Medulla oblongata (tissue), 1 donor: ENCODE measurements at regions not wholly inside any gene's neighbourhood (a gene's known extent, or its start where the extent isn't known, plus 50 kb on each side); places are given as distances from the start of the nearest gene placed in this dataset.

ENCODE experiments used
- DNase-seq: peaks from one replicate; pipeline ENCODE4 v3.0.0-alpha.2; 2015; ENCODE audit errors: extremely low spot score

- no peak for DNase-seq
Observed at GRCh38 chr18:41754332-41754731, 200.7 kb upstream of the PIK3C3 start.

DNA sequence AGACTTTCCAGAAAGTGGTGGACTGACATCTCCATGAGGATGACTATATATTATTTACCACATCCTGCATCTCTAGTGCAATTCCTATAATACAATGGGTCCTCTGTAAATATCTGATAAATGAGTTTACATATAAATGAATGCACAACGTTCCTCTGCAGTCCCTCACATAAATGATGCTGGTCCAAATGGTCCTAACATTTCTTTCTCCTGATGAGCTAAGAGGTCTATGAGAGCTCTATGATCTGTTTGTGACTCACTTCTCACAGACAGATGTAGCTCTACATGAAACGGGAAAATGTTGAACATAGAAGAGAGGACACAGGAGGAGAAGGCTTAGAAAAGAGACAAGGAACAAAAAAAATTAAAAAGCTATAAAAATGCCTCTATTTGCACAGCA is 201.2 kb upstream of the PIK3C3 start:
- DNase-seq = no peak

- DNase-seq = no peak
Observed at GRCh38 chr18:41752826-41753225, 202.2 kb upstream of the PIK3C3 start.

DNA sequence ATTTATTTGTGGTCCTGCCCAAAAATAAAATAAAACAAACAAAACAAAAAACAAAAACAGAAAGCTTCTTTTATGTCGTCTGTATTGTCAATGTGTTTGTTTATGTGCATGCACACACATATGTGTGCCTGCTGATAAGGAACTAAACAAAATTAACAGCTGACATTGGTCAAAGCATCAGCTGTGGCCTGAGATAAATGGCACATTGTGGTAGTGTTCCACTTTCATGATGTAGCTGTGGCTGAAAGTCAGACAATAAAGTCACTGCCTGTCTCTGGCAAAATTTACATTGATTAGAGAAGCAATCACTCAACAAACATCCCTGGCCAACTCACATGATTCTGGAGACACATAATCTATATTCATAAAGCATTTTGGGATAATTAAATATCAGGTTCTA is 203.4 kb upstream of the PIK3C3 start:
- no peak for DNase-seq

- no peak for DNase-seq
Observed at GRCh38 chr18:41751161-41751560, 203.9 kb upstream of the PIK3C3 start.

DNA sequence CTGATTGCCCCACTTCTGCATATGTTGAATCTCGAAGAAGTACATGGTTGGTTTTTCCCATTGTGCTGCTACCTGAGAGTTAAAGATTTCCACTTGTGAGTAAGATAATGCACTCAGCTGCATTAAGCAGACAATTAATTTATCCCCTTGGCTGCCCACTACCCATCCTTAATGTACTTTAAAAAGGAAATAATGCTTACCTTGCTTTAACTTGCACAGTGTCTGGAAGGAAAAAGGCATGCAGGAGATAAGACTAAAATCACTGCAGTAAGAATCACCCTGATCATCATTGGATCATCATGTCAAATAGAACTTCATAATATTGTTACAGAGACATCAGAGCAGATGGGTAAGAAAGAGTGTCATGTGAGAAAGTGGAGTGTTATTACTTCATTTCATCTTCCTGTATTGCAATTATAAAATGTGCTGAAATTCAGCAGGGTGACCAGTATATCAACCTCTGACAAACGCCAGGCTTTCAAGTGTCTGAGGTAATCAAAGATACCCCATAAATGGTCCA is 207.3 kb upstream of the PIK3C3 start:
- no peak for DNase-seq

- peak; percentile 62 for DNase-seq
Observed at GRCh38 chr18:41745166-41746049, 209.6 kb upstream of the PIK3C3 start.

- no peak for DNase-seq
Observed at GRCh38 chr18:41744421-41745030, 210.5 kb upstream of the PIK3C3 start.

DNA sequence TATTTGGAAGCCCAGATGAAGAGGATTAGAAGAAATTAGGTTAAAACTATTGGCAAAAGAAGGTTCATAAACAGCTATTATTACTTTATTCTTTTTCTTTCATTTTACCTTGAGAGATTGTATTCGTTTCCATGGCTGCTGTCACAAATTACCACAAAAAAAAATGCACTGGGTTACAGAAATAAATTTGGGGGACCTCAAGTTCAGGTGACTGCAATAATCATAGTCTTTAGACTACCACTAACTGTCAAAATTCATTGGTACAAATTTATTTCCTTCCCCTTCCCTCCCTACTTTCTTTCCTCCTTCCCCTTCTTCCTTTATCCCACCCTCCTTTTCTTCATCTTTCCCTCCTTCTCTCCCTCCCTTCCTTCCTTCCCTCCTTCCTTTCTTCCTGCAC is 217.8 kb upstream of the PIK3C3 start:
- DNase-seq = no peak

GRCh38 chr18:41734917-41735316 is 220.1 kb upstream of the PIK3C3 start:
- DNase-seq = no peak

DNA sequence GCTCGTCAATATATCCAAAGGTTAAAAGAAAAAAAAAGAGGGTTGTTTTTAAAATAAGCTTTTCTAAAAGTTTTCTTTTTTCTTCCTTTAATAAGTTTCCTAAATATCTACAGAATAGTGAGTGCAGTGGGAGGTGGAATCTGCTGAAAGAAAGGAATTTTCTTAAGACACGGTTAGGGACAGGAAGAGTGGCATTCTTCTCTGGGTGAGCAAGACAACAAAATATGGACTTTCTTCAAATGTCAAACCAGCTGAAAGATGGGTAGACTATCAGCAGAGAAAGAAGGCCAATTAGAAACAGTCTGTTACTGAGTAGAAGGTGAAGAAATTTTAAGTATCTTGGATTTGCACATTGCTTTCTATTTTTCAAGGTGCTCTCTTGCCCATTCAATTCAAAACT is 222.7 kb upstream of the PIK3C3 start:
- no peak for DNase-seq

- DNase-seq = no peak
Observed at GRCh38 chr18:41731884-41732283, 223.2 kb upstream of the PIK3C3 start.

- DNase-seq = no peak
Observed at GRCh38 chr18:41724195-41724594, 230.8 kb upstream of the PIK3C3 start.

DNA sequence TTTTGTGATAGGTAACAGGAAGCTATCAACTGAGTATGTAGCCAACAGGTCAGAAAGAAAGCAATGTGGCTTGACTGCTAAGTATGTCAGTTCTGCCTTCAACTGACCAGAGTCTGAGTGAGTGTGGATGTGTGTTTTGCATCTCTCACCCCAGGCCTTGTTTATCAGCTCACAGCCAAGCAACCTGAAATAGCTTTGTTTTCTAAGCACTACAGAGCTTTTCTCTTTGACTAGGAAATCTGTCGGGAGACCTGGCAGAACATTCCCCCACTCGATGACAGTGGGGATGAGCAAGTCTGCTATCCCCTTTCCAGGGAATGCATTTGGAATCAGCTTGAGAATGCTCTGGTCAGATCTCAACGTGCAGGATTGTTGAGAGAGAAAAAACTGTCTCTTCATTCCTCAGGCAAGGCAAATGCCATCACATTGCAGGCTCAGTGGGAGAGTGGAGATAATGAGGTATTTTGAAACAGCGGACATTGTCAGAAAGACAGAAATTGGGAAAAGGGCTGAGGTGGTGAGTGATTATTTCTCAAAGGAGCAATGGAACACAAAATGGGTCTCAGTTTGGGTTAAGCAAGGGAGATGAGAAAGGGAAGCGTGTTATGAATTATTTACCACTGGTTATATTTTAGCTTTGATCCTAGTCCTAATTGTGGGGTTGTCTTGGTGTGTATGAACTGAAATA is 233.8 kb upstream of the PIK3C3 start:
- no peak for DNase-seq

- no peak for DNase-seq
Observed at GRCh38 chr18:41720226-41720625, 234.8 kb upstream of the PIK3C3 start.

DNA sequence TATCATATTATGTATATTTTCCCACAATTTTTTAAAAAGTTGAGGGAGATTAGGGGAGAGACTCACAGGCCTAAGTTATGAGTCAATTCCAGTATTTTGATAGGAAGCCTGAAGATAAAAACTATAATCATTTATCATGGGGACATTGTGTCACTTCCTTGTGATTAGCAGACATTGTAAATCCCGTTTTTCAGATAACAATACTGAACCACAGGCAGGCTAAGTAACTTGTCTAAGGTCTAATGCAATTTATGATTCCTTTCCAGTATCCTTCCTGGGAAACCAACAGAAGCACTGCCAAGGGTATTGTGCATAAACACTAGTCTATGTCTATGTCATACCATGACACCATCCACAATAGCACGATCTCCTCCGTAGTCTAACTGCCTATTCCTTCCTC is 235.2 kb upstream of the PIK3C3 start:
- DNase-seq = no peak

DNA sequence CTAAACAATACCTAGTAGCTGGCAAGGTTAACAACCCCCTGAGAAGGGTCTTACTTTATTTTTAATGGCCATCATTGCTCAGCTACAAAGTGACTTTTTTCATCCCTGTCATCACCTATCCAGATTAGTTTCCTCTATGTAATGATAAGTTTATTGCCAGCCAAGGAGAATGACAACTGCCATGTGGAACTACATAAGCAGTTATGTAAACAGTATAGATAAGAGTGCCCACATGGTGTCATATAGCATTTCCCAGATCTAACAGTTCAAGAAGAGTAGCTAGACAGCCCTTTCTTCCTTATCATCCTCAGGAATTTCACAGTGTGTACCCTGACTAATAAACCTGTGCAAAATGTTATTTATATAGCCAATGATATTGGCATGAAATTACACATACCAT is 240.2 kb upstream of the PIK3C3 start:
- DNase-seq = no peak

GRCh38 chr18:41713969-41714825 is 240.8 kb upstream of the PIK3C3 start:
- no peak for DNase-seq

- DNase-seq = no peak
Observed at GRCh38 chr18:41706301-41706700, 248.7 kb upstream of the PIK3C3 start.

DNA sequence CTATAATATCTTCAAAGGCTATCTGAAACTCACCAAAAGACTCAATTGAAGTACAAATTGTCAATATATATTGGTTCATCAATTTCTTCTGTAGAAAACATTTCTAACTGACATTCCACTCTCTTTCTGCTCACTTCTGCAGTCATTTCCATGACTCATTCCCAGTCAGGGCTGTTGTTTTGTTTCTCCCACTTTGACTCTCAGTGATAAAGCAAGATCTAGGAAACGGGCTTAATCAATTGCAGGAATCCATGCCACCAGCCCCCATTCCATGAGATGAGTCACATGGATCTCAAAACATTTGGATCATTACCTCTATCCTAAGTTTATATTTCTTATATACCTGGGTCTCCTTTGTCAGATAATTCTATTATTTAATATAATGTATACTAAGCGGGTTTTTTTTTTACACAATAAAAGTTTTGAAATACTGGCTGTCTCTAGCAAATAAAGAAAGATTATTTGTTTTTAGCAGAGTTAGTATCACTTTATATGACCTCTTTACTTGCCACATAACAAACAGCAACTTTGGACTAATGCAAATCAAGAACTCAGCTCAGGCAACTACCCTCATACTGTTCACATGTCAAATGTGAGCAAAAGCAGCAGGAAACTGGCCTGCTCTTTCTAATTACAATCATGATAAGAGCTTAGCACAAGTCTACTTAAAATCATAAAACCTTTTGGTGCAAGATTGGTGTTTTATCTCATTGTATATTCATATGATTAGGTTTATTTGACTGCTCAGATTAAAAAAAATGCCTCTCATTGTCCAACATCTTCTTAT is 251.1 kb upstream of the PIK3C3 start:
- DNase-seq = no peak

DNA sequence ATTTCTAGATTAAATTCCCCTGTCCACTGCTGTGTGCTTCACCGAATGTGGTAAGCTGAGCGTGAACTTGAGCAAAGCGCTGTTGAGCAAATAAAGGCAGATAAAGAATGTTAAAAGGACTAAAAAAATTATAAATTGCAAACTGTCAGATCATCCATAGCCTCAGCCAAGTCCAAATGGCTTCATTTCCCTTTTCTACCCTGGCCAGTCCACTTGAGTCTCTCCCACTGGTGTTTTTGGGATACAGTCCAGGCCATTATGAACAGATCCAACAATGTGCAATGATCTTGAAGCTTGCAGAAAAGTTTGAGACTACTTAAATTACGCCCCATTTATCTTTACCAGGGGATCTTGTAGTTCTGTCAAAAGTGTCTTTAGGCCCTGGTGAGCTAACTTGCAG is 254.6 kb upstream of the PIK3C3 start:
- no peak for DNase-seq
